Chondrocyte (in vitro differentiated cells): ENCODE measurements at regions not wholly inside any gene's neighbourhood (a gene's known extent, or its start where the extent isn't known, plus 50 kb on each side); places are given as distances from the start of the nearest gene placed in this dataset.
"Not testable (repeated sequence)": the region's sequence is repeated elsewhere in the genome, so short reads cannot be mapped to it uniquely, and the experiment has no call there.

Source experiments
- DNase-seq: peaks from one replicate; pipeline ENCODE4 v3.0.0; 2021; ENCODE audit warnings: mixed read lengths, low spot score
- H3K27ac Mint-ChIP-seq: one replicate; pipeline ENCODE4 v1.8.0; 2021; ENCODE audit warnings: mild to moderate bottlenecking, moderate library complexity, mixed read lengths; ENCODE audit not compliant: unreplicated experiment
- H3K27me3 Mint-ChIP-seq: 2 replicates; pipeline ENCODE4 v1.8.0; 2021; ENCODE audit warnings: low read depth, mixed read lengths
- H3K36me3 Mint-ChIP-seq: 2 replicates; pipeline ENCODE4 v1.8.0; 2021; ENCODE audit warnings: low read depth, mixed read lengths
- H3K4me1 Mint-ChIP-seq: 2 replicates; pipeline ENCODE4 v1.8.0; 2021; ENCODE audit warnings: low read depth, mild to moderate bottlenecking, mixed read lengths
- H3K4me3 Mint-ChIP-seq: one replicate; pipeline ENCODE4 v1.8.0; 2021; ENCODE audit warnings: mild to moderate bottlenecking, moderate library complexity, mixed read lengths; ENCODE audit not compliant: unreplicated experiment
- H3K9me3 Mint-ChIP-seq: 2 replicates; pipeline ENCODE4 v1.8.0; 2021; ENCODE audit warnings: low read depth, mixed read lengths
- CTCF ChIP-seq: fragments of 200-600 bp; sonication (generic); IDR thresholded peaks from 2 replicates; pipeline ENCODE4 v1.5.0; 2021; ENCODE audit warnings: antibody characterized with exemption, mild to moderate bottlenecking, moderate library complexity

GRCh38 chr6:106729841-106730240 is 100.5 kb downstream of the QRSL1 start:
- no peak overlapping the region for H3K27ac Mint-ChIP-seq
- H3K4me3 Mint-ChIP-seq = no peak overlapping the region
- peaks cover 19% of the 10 kb centered on the region for H3K27me3 Mint-ChIP-seq
- DNase-seq = no peak
- peaks cover 8% of the 10 kb centered on the region for H3K4me1 Mint-ChIP-seq
- no peak for TF ChIP-seq CTCF
- no peaks in the 10 kb centered on the region for H3K36me3 Mint-ChIP-seq
- no peaks in the 10 kb centered on the region for H3K9me3 Mint-ChIP-seq

- Mint-ChIP-seq H3K27me3 (peaks cover 21% of the 10 kb centered on the region), H3K36me3 (no peaks in the 10 kb centered on the region), H3K9me3 (no peaks in the 10 kb centered on the region), H3K27ac (no peak overlapping the region), H3K4me1 (peaks cover 8% of the 10 kb centered on the region), H3K4me3 (no peak overlapping the region)
- no peak for TF ChIP-seq CTCF
- DNase-seq = no peak
These were observed 99.0 kb downstream of the QRSL1 start for GRCh38 chr6:106728296-106728870.

GRCh38 chr6:106727480-106728149 is 98.2 kb downstream of the QRSL1 start:
- Mint-ChIP-seq H3K4me3 (no peak overlapping the region), H3K4me1 (peaks cover 8% of the 10 kb centered on the region), H3K9me3 (no peaks in the 10 kb centered on the region), H3K27me3 (peaks cover 19% of the 10 kb centered on the region), H3K36me3 (no peaks in the 10 kb centered on the region), H3K27ac (no peak overlapping the region)
- no peak for TF ChIP-seq CTCF
- no peak for DNase-seq

GRCh38 chr6:106724848-106725247 is 95.5 kb downstream of the QRSL1 start:
- H3K9me3 Mint-ChIP-seq = no peaks in the 10 kb centered on the region
- peaks cover 8% of the 10 kb centered on the region for H3K4me1 Mint-ChIP-seq
- TF ChIP-seq CTCF = no peak
- H3K36me3 Mint-ChIP-seq = no peaks in the 10 kb centered on the region
- DNase-seq = no peak
- H3K27ac Mint-ChIP-seq = no peak overlapping the region
- H3K27me3 Mint-ChIP-seq = peaks cover 5% of the 10 kb centered on the region
- no peak overlapping the region for H3K4me3 Mint-ChIP-seq

- no peaks in the 10 kb centered on the region for H3K9me3 Mint-ChIP-seq
- no peaks in the 10 kb centered on the region for H3K36me3 Mint-ChIP-seq
- TF ChIP-seq CTCF = no peak
- H3K27me3 Mint-ChIP-seq = peaks cover 5% of the 10 kb centered on the region
- no peak overlapping the region for H3K4me3 Mint-ChIP-seq
- H3K27ac Mint-ChIP-seq = no peak overlapping the region
- no peak for DNase-seq
- H3K4me1 Mint-ChIP-seq = peaks cover 8% of the 10 kb centered on the region
These were observed 95.0 kb downstream of the QRSL1 start for GRCh38 chr6:106724337-106724736.

- H3K27ac Mint-ChIP-seq, H3K9me3 Mint-ChIP-seq, H3K4me3 Mint-ChIP-seq, H3K36me3 Mint-ChIP-seq, DNase-seq, H3K4me1 Mint-ChIP-seq, H3K27me3 Mint-ChIP-seq: not testable (repeated sequence)
These were observed 94.0 kb downstream of the QRSL1 start for GRCh38 chr6:106723419-106723818.

- H3K36me3 Mint-ChIP-seq, H3K4me3 Mint-ChIP-seq, H3K9me3 Mint-ChIP-seq, DNase-seq, H3K27ac Mint-ChIP-seq, H3K4me1 Mint-ChIP-seq: not testable (repeated sequence)
- H3K27me3 Mint-ChIP-seq = peaks cover 10% of the 10 kb centered on the region
These were observed 91.8 kb downstream of the QRSL1 start for GRCh38 chr6:106721189-106721588.
